T1000 (cell line): ENCODE measurements at regions not wholly inside any gene's neighbourhood (a gene's known extent, or its start where the extent isn't known, plus 50 kb on each side); places are given as distances from the start of the nearest gene placed in this dataset.

Experiments
- DNase-seq: peaks from one replicate; lab custom pipeline; 2025; ENCODE audit warnings: mixed read lengths; lab: John Stamatoyannopoulos, UW

- no peak for DNase-seq
Measured at GRCh38 chr14:89017417-89017816, 193.0 kb downstream of the TTC8 start.

DNA sequence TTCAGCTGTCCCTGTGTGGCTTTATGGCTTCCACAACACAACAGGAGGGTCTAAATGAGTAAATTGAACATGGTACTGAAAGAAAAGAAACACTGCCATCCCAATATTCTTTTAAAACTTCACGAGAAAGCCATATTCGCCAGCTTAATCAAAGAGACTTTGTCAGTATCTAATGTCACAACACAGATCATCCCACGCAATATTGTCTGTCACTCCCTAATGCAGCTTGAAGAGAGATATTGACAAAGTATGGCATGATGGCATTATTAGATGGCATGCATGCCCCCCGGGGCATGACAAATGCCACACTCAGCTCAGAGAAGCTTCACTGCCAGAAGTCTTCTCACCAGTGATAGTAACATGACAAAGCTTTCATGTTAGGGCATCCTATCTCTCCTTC lies 197.8 kb downstream of the TTC8 start:
- DNase-seq: no peak

- no peak for DNase-seq
Measured at GRCh38 chr14:89024691-89025090, 200.2 kb downstream of the TTC8 start.

DNA sequence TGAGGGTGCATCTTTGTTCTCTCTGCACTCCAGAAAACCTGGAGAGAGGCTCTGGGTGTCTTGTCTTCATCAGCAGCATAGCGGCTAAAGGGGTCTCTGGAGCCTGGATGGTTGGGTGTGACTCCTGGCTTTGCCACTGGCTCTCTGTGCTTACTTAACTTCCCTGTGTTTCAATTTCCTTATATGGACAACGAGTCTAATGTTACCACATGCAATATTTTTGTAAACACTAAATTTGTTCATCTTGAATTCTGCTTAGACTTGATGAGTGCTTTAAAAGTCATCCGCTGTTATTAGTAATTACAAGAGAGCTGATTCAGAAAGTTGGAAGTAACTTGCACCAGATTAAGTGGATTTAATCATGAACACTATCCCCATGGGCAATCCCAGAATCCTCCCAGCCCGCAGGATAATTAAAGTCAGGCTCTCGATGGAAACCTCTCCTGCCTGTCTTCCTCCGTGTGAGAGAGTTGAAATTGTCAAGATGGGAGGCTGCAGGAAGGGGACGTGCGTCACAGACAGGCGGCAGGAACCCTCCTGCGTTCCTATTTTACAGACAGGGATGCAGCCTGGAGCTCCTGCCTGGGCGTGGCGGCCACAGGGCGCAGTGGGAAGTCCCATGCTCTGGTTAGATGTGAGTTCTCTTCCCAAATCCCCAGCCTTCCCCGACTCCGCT lies 201.2 kb downstream of the TTC8 start:
- peak; percentile 35 for DNase-seq

GRCh38 chr14:89027097-89027740 lies 202.8 kb downstream of the TTC8 start:
- DNase-seq: peak; percentile 14

- no peak for DNase-seq
Measured at GRCh38 chr14:89028462-89029134, 204.1 kb downstream of the TTC8 start.

- DNase-seq: no peak
Measured at GRCh38 chr14:89029961-89030694, 205.7 kb downstream of the TTC8 start.

GRCh38 chr14:89030921-89031320 lies 206.5 kb downstream of the TTC8 start:
- DNase-seq: no peak

DNA sequence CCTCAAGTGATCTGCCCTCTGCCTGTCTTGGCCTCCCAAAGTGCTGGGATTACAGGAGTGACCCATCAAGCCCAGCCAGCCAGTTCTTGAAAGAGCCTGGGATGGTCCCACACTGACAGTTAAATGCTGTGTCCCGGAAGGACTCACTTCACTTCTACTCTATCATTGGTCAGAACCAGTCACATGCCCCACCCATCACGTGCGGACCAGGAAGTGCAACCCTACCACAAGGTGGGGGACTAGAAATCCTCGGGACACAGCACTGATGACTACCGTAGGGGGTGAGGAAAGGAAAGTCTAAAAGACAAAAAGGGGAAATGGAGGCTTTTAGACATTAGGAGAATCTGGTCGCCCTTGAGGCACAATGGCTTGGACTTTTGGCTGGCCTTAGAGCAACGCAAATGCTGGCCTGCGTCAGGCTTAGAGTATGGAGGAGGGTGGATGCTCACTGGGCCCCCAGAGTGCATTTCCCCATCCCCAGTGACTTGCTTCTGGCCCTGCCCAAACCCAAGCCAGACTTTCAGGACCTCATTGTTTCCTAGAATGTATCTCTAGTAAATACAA lies 207.7 kb downstream of the TTC8 start:
- DNase-seq: no peak

DNA sequence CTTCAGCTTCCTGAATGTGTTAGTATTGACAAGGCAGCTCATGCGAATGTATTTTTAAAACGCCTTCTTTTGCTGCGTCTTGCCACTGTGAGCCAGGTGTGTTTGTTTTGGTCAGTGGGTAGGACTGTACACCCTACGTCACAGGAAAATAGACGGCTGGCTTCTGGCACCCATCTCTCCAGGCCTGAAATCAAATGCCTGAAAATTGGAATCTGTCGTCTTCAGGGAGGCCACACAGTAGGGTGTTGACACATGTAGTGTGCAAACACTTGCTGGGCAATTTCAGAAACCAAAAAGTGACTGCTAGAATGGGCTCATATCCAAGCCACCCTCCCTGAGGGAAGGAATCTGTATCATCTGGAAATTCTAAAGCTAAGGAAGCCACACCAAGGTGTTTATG lies 209.3 kb downstream of the TTC8 start:
- no peak for DNase-seq

DNA sequence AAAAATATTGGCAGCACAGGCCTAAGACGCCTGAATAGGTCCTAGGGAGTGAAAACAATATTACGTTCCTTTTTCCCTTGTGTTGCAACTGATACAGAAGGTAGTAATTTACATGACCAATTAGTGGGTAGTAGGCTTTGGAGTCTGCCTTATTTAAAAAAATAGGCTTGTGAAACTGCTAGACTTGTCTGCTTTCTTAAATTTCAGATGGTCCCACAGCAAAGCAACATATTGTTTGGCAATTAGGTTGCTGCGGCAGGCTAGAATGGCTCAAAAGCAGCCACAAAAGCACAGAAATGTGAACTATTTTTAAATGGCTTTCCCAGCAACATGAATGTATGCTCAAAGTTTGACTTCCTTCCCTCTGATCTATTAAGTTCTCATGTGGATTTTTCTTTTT lies 211.9 kb downstream of the TTC8 start:
- DNase-seq: no peak

DNA sequence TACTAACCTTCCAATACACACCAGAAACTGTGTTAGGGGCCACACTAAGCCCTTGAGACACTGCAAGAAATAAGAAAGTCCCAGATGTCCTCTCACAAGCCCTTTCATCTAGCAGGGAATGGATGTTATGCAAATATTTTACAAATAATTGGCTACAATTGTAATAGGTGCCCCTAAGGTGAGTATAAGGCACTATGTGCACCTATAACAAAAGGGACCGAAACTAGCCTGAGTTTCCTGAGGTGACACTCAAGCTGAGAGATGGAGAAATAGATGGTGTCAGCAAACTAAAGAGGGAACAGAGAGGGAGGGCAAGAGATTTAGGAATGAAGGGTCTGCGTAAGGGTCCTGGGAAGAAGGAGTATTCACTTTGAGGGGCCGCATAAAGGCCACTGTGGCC lies 212.6 kb downstream of the TTC8 start:
- DNase-seq: no peak

DNA sequence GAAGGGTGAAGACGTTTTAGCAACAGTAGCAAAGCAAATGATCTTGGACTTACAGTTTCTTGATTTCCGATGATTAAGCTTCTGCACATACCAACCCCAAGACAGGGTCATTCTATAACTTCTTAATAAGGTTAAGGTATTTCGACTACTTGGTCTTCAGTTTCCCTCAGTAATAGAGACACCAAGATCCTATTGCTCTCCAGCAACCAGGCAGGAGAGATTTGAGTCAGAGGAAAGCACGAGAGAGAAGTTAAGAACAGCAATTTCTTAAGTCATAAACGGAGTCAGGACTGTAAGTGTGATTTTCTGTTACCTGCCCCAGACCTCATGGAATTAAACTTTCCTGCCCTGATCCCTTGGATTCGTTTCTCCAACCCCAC lies 215.6 kb downstream of the TTC8 start:
- DNase-seq: no peak

DNA sequence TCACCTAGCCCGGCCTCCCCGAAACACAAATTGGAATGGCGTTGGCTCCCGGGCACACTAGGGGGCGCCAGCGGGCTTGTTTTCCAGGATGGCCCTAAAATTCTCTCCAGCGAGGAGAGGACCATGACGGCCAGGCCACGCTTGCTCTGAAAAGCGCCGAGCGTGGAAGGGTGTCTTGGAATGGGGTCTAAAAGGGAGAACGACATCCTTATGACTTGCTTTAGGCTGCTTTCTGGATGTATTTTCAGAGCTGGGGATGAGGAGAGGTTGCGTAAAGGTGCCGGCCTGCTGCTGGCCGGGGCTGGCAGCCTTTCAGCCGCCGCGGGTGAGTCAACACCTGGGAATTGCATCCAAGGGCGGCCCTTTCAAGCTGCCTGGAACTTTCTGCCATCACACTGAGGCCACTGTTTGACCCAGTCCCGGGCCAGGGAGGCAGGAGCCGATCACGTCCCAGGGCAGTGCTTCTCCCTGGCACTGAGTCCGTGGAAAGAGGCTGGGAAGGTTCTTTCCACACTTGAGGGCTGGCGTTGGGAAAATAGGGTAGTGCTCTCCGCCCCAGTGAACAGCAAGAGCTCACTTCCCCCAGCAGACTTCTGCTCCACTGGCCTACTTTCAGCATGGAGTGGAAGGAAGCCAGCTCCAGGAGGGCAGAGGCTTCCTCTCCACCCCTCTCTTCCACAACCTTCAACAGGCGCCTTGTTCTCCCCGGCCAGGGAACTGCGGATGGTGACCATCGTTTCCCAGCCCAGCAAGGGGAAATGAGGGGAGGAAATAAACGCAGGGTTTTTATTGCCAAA lies 216.2 kb downstream of the TTC8 start:
- peak; percentile 90 for DNase-seq

- no peak for DNase-seq
Measured at GRCh38 chr14:89041257-89041582, 216.8 kb downstream of the TTC8 start.

DNA sequence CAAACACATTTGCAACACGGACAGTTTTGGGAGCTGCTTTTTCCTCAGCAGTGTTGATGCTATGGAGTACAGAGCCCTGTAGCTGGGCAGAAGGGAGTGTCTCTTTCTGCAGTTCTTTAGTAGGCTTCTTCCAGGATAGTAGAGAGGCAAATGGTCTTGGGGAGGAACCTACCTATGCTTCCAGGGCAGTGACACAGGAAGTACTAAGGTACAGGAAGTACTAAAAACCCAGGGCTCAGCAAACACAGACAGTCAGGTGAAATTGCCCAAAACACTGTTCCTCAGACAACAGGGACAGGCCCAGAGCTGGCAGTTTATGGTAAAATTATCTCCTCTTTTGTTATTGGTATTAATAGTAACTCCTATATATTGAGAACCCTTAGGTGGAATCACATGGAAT lies 217.6 kb downstream of the TTC8 start:
- no peak for DNase-seq

DNA sequence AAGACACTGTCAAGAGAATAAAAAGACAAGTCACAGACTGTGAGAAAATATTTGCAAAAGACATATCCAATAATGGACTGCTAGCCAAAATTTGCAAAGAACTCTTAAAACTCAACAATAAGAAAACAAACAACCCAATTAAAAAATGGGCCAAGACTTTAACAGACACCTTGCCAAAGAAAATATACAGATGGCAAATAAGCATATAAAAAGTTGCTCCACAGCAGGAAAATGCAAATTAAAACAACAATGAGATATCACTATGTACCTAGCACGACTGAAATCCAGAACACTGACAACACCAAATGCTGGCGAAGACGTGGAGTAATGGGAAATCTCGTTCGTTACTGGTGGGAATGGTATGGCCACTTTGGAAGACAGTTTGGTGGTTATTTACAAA lies 228.9 kb downstream of the TTC8 start:
- DNase-seq: no peak

DNA sequence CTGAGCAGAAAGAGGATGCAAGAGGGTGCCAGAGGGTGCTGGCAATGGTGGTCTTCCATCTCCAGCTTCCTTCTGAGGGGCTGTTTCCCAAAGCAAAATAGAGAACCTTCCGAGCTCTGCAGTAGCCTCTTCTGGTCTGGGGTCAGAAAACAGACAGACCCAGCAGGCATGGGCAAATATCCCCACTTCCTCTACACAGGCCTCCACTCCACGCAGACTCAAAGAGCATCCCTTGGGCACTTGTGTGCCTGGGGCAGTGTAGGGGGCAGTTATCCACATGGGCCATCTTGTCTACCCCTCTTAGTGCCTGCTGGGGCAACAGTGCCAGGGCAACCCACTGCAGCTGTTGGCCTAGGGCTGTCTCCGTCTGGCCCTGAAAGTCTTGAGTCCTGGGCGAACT lies 231.9 kb downstream of the TTC8 start:
- DNase-seq: no peak

DNA sequence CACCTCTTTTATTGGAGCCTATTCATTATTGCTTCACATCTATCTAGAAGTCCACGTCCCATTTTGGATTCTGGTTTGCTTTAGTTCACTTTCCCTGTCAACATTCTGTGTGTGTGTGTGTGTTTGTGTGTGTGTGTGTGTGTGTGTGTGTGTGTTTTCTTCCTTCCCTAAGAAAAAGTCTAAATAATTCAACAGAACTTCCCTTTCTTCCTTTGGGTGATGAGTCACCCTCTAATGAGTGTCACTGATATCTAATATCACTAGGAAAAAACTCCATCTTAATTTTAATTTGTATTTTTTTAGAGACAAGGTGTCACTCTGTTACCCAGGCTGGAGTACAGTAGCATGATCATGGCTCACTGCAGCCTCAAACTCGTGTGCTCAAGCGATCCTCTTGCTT lies 234.2 kb downstream of the TTC8 start:
- DNase-seq: no peak

GRCh38 chr14:89060191-89060590 lies 235.7 kb downstream of the TTC8 start:
- no peak for DNase-seq

- DNase-seq: no peak
Measured at GRCh38 chr14:89061696-89062095, 237.2 kb downstream of the TTC8 start.

- no peak for DNase-seq
Measured at GRCh38 chr14:89065879-89066278, 241.4 kb downstream of the TTC8 start.
